K562 (cell line): ENCODE measurements at regions not wholly inside any gene's neighbourhood (a gene's known extent, or its start where the extent isn't known, plus 50 kb on each side); places are given as distances from the start of the nearest gene placed in this dataset.

Source experiments
- ATAC-seq: fragments of 200-7000 bp; cut with Tn5 transposase; 3 replicates; pipeline ENCODE4 v1.9.1; 2020; ENCODE audit warnings: moderate library complexity
- BruUV-seq: library from RNA; stranded (reverse); fragments of 400-500 nt; replicated peaks from 2 replicates; lab custom pipeline; 2021; lab: Mats Ljungman, UMichigan
- CTCF ChIA-PET: fragments of 300-600 bp; formaldehyde crosslinking; extraction: SDS; loops from one replicate; lab custom pipeline; 2021; ENCODE audit warnings: low intra/inter-chr PET ratio; lab: Yijun Ruan, JAX
- POLR2A ChIA-PET: fragments of 300-600, 350-650 bp; sonication (Branson Sonifier 250); formaldehyde crosslinking; extraction: SDS; loops from one replicate; lab custom pipeline; 2021; ENCODE audit warnings: antibody characterized with exemption, inconsistent platforms; lab: Yijun Ruan, JAX
- DNase-seq, 4 experiments: peaks; one replicate each; pipeline versions ENCODE4 v3.0.0 to v3.0.0-alpha.2; 2011 to 2018; ENCODE audit warnings: low spot score in 3 of 4, mixed read lengths in 3 of 4; ENCODE audit errors: extremely low read depth in 1 of 4
- FAIRE-seq: peaks from 2 replicates; lab custom pipeline; 2011; peaks lifted over from hg19 to GRCh38; lab: Jason Lieb, UNC
- H2AFZ ChIP-seq: 2 replicates; pipeline ENCODE4 v1.6.0; 2011; ENCODE audit warnings: low read depth, low read length, control low read depth, inconsistent platforms
- H3K27ac ChIP-seq: fragments of 200-600 bp; 3 replicates; pipeline ENCODE4 v1.8.0; 2011; ENCODE audit warnings: low read depth, mild to moderate bottlenecking, control low read depth, inconsistent platforms, low read length, moderate library complexity, mixed read lengths; ENCODE audit errors: extremely low read depth
- H3K27me3 ChIP-seq, 2 experiments: fragments of 300-600 bp in 1 of 2; 2 replicates in 1 of 2; 3 replicates in 1 of 2; pipeline versions ENCODE4 v1.6.0 to v1.8.0; 2011; ENCODE audit warnings: inconsistent platforms in 2 of 2, low read length in 2 of 2, mild to moderate bottlenecking in 1 of 2, mixed read lengths in 1 of 2, moderate library complexity in 1 of 2; ENCODE audit not compliant: control insufficient read depth in 2 of 2, insufficient read depth in 2 of 2
- H3K36me3 ChIP-seq: fragments of 300-600 bp; 3 replicates; pipeline ENCODE4 v1.8.0; 2011; ENCODE audit warnings: mild to moderate bottlenecking, low read length, inconsistent platforms; ENCODE audit not compliant: control insufficient read depth, insufficient read depth
- H3K4me1 ChIP-seq, 2 experiments: fragments of 200-600 bp in 1 of 2; replicated peaks in 1 of 2; 2 replicates in 1 of 2; 3 replicates in 1 of 2; pipeline versions ENCODE4 v1.5.1 to v1.8.0; 2011; ENCODE audit warnings: inconsistent platforms in 2 of 2, low read length in 2 of 2, mild to moderate bottlenecking in 1 of 2, mixed read lengths in 1 of 2, moderate library complexity in 1 of 2; ENCODE audit not compliant: control insufficient read depth in 2 of 2, insufficient read depth in 2 of 2
- H3K4me2 ChIP-seq: 2 replicates; pipeline ENCODE4 v1.6.1; 2011; ENCODE audit warnings: low read length, control low read depth, inconsistent platforms, mixed read lengths; ENCODE audit not compliant: insufficient read depth
- H3K4me3 ChIP-seq: fragments of 200-600 bp; sonication (generic), shearing (Covaris generic); 2 replicates; pipeline ENCODE4 v1.5.1; 2016; ENCODE audit warnings: control low read depth, inconsistent platforms
- H3K79me2 ChIP-seq: fragments of 200-600 bp; 3 replicates; pipeline ENCODE4 v1.8.0; 2011; ENCODE audit warnings: low read length, inconsistent platforms; ENCODE audit not compliant: control insufficient read depth, insufficient read depth
- H3K9ac ChIP-seq, 2 experiments: 2 replicates each; pipeline versions ENCODE4 v1.6.0 to v1.6.1; 2011; ENCODE audit warnings: low read depth in 2 of 2, low read length in 2 of 2, control low read depth in 1 of 2, inconsistent platforms in 1 of 2, mild to moderate bottlenecking in 1 of 2, mixed read lengths in 1 of 2; ENCODE audit not compliant: insufficient read depth in 1 of 2
- H3K9me1 ChIP-seq: one replicate; pipeline ENCODE4 v1.6.0; 2011; ENCODE audit warnings: inconsistent platforms, mild to moderate bottlenecking, low read length, moderate library complexity; ENCODE audit not compliant: control insufficient read depth, insufficient read depth
- H3K9me3 ChIP-seq: replicated peaks from 2 replicates; pipeline ENCODE4 v1.5.1; 2011; ENCODE audit warnings: low read depth, low read length, inconsistent platforms; ENCODE audit not compliant: control insufficient read depth, insufficient read depth
- H4K20me1 ChIP-seq: replicated peaks from 2 replicates; pipeline ENCODE4 v1.6.1; 2011; ENCODE audit warnings: low read length, inconsistent platforms, mixed read lengths; ENCODE audit not compliant: control insufficient read depth, insufficient read depth
- ARHGAP35 ChIP-seq: fragments of 450-650 bp; IDR thresholded peaks from 2 replicates; pipeline ENCODE4 v1.6.1; 2018; ENCODE audit not compliant: partially characterized antibody
- CREM ChIP-seq: IDR thresholded peaks from 2 replicates; pipeline ENCODE4 v1.6.1; 2014; ENCODE audit warnings: antibody characterized with exemption, low read depth
- NFE2L1 ChIP-seq: fragments of 450-650 bp; IDR thresholded peaks from 2 replicates; pipeline ENCODE4 v1.6.1; 2016; ENCODE audit warnings: missing genetic modification characterization, low read depth, mild to moderate bottlenecking, missing compliant biosample characterization, moderate library complexity, borderline replicate concordance
- NFYB ChIP-seq: IDR thresholded peaks from 2 replicates; pipeline ENCODE4 v1.6.1; 2011; ENCODE audit warnings: mild to moderate bottlenecking, moderate library complexity; ENCODE audit not compliant: insufficient read length; ENCODE audit errors: extremely low read depth
- SRSF1 ChIP-seq: fragments of 200-400 bp; formaldehyde crosslinking; IDR thresholded peaks from 2 replicates; pipeline ENCODE4 v1.6.1; 2017; ENCODE audit warnings: mild to moderate bottlenecking, low read depth, low read length, moderate library complexity
- ZBTB2 ChIP-seq: fragments of 450-650 bp; IDR thresholded peaks from 2 replicates; pipeline ENCODE4 v1.6.1; 2016; ENCODE audit warnings: antibody characterized with exemption
- ZNF197 ChIP-seq: fragments of 200-800 bp; sonication (Bioruptor generic); IDR thresholded peaks from 2 replicates; pipeline ENCODE4 v1.6.1; 2016; ENCODE audit warnings: low read depth, missing genetic modification characterization, missing compliant biosample characterization
- WGBS: fragments of 100-300 bp; shearing (Covaris generic); methylation state at CpG from one replicate; pipeline ENCODE4 v1.1.6; 2016; ENCODE audit warnings: low coverage, mixed read lengths; ENCODE audit not compliant: insufficient coverage; ENCODE audit errors: missing lambda C conversion rate; 5-methylcytosine and 5-hydroxymethylcytosine counted together
- in situ Hi-C: fragments of 300-500 bp; cut with MboI; formaldehyde crosslinking; loops from 4 replicates; pipeline ENCODE4 v1.15.0; 2018; ENCODE audit warnings: inconsistent platforms, mixed read lengths
- intact Hi-C: fragments of 100-400 bp; cut with micrococcal nuclease; formaldehyde crosslinking; loops from 2 replicates; pipeline ENCODE4 v1.14.2; 2022

GRCh38 chr9:73714294-73714693 is 562.6 kb downstream of the ANXA1 start:
- no peak overlapping the region for H2AFZ ChIP-seq
- BruUV-seq = no TSS peak
- no peak overlapping the region for H3K4me3 ChIP-seq
- TF ChIP-seq SRSF1 (no peak), ZBTB2 (no peak), CREM (no peak), ZNF197 (CRISPR knock-in tag) (no peak)
- ATAC-seq (no peak), FAIRE-seq (no peak), DNase-seq (no peak)
- no peaks in the 10 kb centered on the region for H4K20me1 ChIP-seq
- no peaks in the 10 kb centered on the region for H3K9me3 ChIP-seq
- H3K9me1 ChIP-seq = no peaks in the 10 kb centered on the region
- ChIA-PET CTCF (no interaction called here), POLR2A (no interaction called here)
- no peak overlapping the region for H3K27ac ChIP-seq
- 10% methylated on average over 1 of the region's 1 CpG for WGBS
- in situ Hi-C loops = no loop called here
- no peaks in the 10 kb centered on the region for H3K36me3 ChIP-seq
- H3K79me2 ChIP-seq = no peaks in the 10 kb centered on the region
- no peak overlapping the region for H3K4me2 ChIP-seq
- H3K9ac ChIP-seq = no peak overlapping the region
- H3K4me1 ChIP-seq = no peaks in the 10 kb centered on the region
- intact Hi-C loops = no loop called here
- H3K27me3 ChIP-seq = no peaks in the 10 kb centered on the region

GRCh38 chr9:73715591-73715990 is 563.9 kb downstream of the ANXA1 start:
- intact Hi-C loops (no loop called here), in situ Hi-C loops (no loop called here)
- DNase-seq = no peak
- ChIA-PET CTCF (no interaction called here), POLR2A (no interaction called here)
- no peak for FAIRE-seq
- H3K9me3 ChIP-seq = no peaks in the 10 kb centered on the region
- BruUV-seq = no TSS peak
- no peak for TF ChIP-seq NFYB
- no peak for TF ChIP-seq NFE2L1 (tag)
- TF ChIP-seq ARHGAP35 = no peak
- no peak overlapping the region for H2AFZ ChIP-seq
- no peak overlapping the region for H3K4me2 ChIP-seq
- H3K9me1 ChIP-seq = no peaks in the 10 kb centered on the region
- no peak for ATAC-seq
- H4K20me1 ChIP-seq = no peaks in the 10 kb centered on the region
- H3K9ac ChIP-seq = no peak overlapping the region
- H3K27ac ChIP-seq = no peak overlapping the region
- H3K27me3 ChIP-seq = no peaks in the 10 kb centered on the region
- WGBS = 16% methylated on average over 3 of the region's 3 CpGs
- no peaks in the 10 kb centered on the region for H3K4me1 ChIP-seq
- no peaks in the 10 kb centered on the region for H3K79me2 ChIP-seq
- H3K36me3 ChIP-seq = no peaks in the 10 kb centered on the region
- H3K4me3 ChIP-seq = no peak overlapping the region
